PC-3 (cell line): ENCODE measurements at regions not wholly inside any gene's neighbourhood (a gene's known extent, or its start where the extent isn't known, plus 50 kb on each side); places are given as distances from the start of the nearest gene placed in this dataset.

Source experiments
- CTCF ChIP-seq: fragments of 300-600 bp; sonication (generic); conservative IDR thresholded peaks from 2 replicates; pipeline ENCODE4 v1.5.1; 2017; ENCODE audit warnings: antibody characterized with exemption, low read depth, mild to moderate bottlenecking, low read length
- EZH2 ChIP-seq: fragments of 300-600 bp; sonication (generic); IDR thresholded peaks from one replicate; pipeline ENCODE4 v1.6.1; 2017; ENCODE audit warnings: antibody characterized with exemption, mild to moderate bottlenecking, low read length; ENCODE audit not compliant: unreplicated experiment

GRCh38 chr4:182019148-182019652 is 224.0 kb upstream of the TENM3 start:
- no peak for TF ChIP-seq CTCF
- TF ChIP-seq EZH2: no peak
